ENCODE measurements at regions not wholly inside any gene's neighbourhood (a gene's known extent, or its start where the extent isn't known, plus 50 kb on each side); places are given as distances from the start of the nearest gene placed in this dataset.

GRCh38 chr17:34177642-34178041 lies 77.4 kb upstream of the CCL2 start:
- Histone ChIP-seq H3K9me3 (no peaks in the 10 kb centered on the region), H3K4me3 (replicated peaks in 1 of 3) (no peak overlapping the region), H3K27ac (no peak overlapping the region), H3K27me3 (no peaks in the 10 kb centered on the region), H3K36me3 (no peaks in the 10 kb centered on the region), H3K4me1 (peaks cover 0 to 7% of the 10 kb centered on the region in 2 donors)
- no peak for TF ChIP-seq POLR2A (IDR thresholded peaks at IDR 0.05)
- TF ChIP-seq, protein P1, sequence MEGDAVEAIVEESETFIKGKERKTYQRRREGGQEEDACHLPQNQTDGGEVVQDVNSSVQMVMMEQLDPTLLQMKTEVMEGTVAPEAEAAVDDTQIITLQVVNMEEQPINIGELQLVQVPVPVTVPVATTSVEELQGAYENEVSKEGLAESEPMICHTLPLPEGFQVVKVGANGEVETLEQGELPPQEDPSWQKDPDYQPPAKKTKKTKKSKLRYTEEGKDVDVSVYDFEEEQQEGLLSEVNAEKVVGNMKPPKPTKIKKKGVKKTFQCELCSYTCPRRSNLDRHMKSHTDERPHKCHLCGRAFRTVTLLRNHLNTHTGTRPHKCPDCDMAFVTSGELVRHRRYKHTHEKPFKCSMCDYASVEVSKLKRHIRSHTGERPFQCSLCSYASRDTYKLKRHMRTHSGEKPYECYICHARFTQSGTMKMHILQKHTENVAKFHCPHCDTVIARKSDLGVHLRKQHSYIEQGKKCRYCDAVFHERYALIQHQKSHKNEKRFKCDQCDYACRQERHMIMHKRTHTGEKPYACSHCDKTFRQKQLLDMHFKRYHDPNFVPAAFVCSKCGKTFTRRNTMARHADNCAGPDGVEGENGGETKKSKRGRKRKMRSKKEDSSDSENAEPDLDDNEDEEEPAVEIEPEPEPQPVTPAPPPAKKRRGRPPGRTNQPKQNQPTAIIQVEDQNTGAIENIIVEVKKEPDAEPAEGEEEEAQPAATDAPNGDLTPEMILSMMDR (IDR thresholded peaks at IDR 0.05): no peak
- intact Hi-C loops (cut with DNase I): no loop called here
- DNase-seq: no peak
- 0 to 5% methylated on average over 1 of the region's 1 CpG for WGBS, 2 donors

GRCh38 chr17:34178092-34178491 lies 77.0 kb upstream of the CCL2 start:
- TF ChIP-seq, protein P1 (IDR thresholded peaks at IDR 0.05): no peak
- TF ChIP-seq POLR2A (IDR thresholded peaks at IDR 0.05): no peak
- Histone ChIP-seq H3K27ac (no peak overlapping the region), H3K4me1 (peaks cover 0 to 7% of the 10 kb centered on the region in 2 donors), H3K27me3 (no peaks in the 10 kb centered on the region), H3K4me3 (replicated peaks in 1 of 3) (no peak overlapping the region), H3K36me3 (no peaks in the 10 kb centered on the region), H3K9me3 (no peaks in the 10 kb centered on the region)
- no peak for DNase-seq
- WGBS, 2 donors: 86 to 87% methylated on average over 3 of the region's 3 CpGs
- intact Hi-C loops (cut with DNase I): no loop called here

DNA sequence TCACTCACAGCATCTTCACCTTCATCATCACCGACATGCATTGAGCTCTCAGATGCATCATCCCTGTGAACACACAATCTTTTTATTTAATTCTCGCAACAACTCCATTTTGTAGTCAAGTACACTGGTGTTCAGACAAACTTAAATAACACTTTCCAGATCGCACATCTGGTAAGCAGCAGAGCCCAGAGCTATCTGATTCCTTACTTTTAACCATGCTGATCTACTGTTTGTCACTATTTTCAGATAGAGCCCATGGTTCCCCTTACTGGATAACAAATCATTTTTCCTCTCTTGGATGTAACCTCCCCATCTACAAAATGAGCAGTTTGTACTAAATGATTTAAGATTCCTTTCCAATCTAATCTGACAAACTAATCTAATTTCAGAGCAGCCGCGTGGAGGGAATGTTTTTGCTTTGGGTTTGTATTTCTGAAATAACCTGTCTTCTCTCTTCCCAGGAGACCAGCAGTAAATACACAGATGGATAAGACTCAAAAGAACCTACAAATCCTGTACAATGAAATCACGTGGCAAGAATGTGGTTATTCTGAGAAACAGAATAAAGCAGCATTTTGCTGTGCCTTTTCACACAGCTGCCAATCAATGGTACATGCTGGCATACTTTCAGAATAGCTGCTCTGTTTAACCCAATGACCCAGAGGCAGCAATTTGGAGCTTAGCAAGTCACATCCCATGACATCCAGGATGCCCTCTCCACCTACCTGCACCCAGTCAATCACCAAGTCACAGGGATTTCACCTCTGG lies 72.9 kb upstream of the CCL2 start:
- H3K4me3 ChIP-seq (replicated peaks in 1 of 3): no peak overlapping the region
- TF ChIP-seq, protein P1 (IDR thresholded peaks at IDR 0.05): no peak
- TF ChIP-seq POLR2A (IDR thresholded peaks at IDR 0.05): no peak
- H3K27me3 ChIP-seq: no peaks in the 10 kb centered on the region
- intact Hi-C loops (cut with DNase I): no loop called here
- H3K4me1 ChIP-seq: peaks cover 0 to 7% of the 10 kb centered on the region in 2 donors
- no peaks in the 10 kb centered on the region for H3K36me3 ChIP-seq
- WGBS, 2 donors: 65 to 80% methylated on average over 6 of the region's 6 CpGs
- H3K27ac ChIP-seq: no peak overlapping the region
- no peak for DNase-seq
- H3K9me3 ChIP-seq: no peaks in the 10 kb centered on the region

DNA sequence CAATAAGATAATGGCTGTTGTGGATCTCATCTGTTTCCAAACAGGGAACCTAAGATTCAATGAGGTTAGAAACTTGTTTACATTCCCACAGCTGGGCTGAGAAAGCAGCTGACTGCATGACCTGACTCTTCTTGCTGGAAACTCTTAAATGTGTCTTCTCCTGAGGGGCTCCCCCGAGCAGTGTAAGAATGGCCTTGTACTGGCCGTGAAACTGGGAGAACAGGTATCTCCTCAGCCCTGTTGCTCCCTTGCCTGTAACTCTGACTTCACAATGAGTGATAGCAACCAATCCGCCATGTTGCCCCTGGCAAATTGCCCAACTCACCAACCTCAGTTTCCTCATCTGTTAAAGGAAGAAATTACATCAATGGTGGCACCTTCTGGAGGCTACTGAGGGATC lies 59.1 kb upstream of the CCL2 start:
- no peak overlapping the region for H3K27ac ChIP-seq
- no peaks in the 10 kb centered on the region for H3K36me3 ChIP-seq
- TF ChIP-seq, protein P1 (IDR thresholded peaks at IDR 0.05): no peak
- no peak for TF ChIP-seq POLR2A (IDR thresholded peaks at IDR 0.05)
- H3K4me3 ChIP-seq (replicated peaks in 1 of 3): no peak overlapping the region
- intact Hi-C loops (cut with DNase I): no loop called here
- no peaks in the 10 kb centered on the region for H3K27me3 ChIP-seq
- DNase-seq: no peak
- peaks cover 0 to 3% of the 10 kb centered on the region in 2 donors for H3K4me1 ChIP-seq
- H3K9me3 ChIP-seq: no peaks in the 10 kb centered on the region
- 83 to 94% methylated on average over 3 of the region's 3 CpGs for WGBS, 2 donors

DNA sequence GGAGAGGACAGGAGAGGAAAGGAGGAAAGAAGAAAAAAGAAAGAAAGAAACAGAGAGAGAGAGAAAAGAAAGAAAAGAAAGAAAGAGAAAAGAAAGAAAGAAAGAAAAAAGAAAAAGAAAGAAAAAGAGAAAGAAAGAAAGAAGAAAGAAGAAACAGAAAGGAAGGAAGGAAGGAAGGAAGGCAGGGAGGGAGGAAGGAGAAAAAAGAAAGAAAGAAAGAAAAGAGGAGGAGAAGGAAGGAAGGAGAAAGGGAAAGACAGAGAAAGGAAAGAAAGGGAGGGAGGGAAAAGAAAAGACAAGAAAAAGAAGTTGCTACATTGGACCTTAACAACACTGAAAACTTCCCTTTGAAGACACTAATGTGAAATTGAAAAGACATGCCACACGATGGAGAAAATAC lies 56.6 kb upstream of the CCL2 start:
- no peaks in the 10 kb centered on the region for H3K27me3 ChIP-seq
- intact Hi-C loops (cut with DNase I): loop anchor here (2.0 kb wide), 1 partner anchor 164 kb away; the partner anchor contains the start of gene CCL1
- 48 to 60% methylated on average over 1 of the region's 1 CpG for WGBS, 2 donors
- DNase-seq: no peak
- H3K4me1 ChIP-seq: peaks cover 0 to 3% of the 10 kb centered on the region in 2 donors
- no peak overlapping the region for H3K4me3 ChIP-seq (replicated peaks in 1 of 3)
- H3K27ac ChIP-seq: no peak overlapping the region
- H3K36me3 ChIP-seq: no peaks in the 10 kb centered on the region
- TF ChIP-seq, protein P1 (IDR thresholded peaks at IDR 0.05): no peak
- no peak for TF ChIP-seq POLR2A (IDR thresholded peaks at IDR 0.05)
- H3K9me3 ChIP-seq: no peaks in the 10 kb centered on the region
